ENCODE measurements at regions not wholly inside any gene's neighbourhood (a gene's known extent, or its start where the extent isn't known, plus 50 kb on each side); places are given as distances from the start of the nearest gene placed in this dataset.

- DNase-seq: no peak
Measured at GRCh38 chr3:25119682-25120081, 308.4 kb upstream of the RARB start.

- no peak for DNase-seq
Measured at GRCh38 chr3:25120665-25121064, 307.4 kb upstream of the RARB start.

- DNase-seq: no peak
Measured at GRCh38 chr3:25125201-25125600, 302.9 kb upstream of the RARB start.

- DNase-seq: no peak
Measured at GRCh38 chr3:25128735-25129134, 299.3 kb upstream of the RARB start.

GRCh38 chr3:25130724-25131520 is 297.1 kb upstream of the RARB start:
- no peak for DNase-seq

GRCh38 chr3:25133588-25133987 is 294.5 kb upstream of the RARB start:
- no peak for DNase-seq

- DNase-seq: no peak
Measured at GRCh38 chr3:25137606-25138005, 290.5 kb upstream of the RARB start.

- DNase-seq: no peak
Measured at GRCh38 chr3:25139267-25139666, 288.8 kb upstream of the RARB start.

GRCh38 chr3:25142609-25143355 is 285.3 kb upstream of the RARB start:
- DNase-seq: no peak

GRCh38 chr3:25143356-25144025 is 284.6 kb upstream of the RARB start:
- DNase-seq: no peak

- DNase-seq: no peak
Measured at GRCh38 chr3:25144430-25144829, 283.6 kb upstream of the RARB start.

- no peak for DNase-seq
Measured at GRCh38 chr3:25145176-25145575, 282.9 kb upstream of the RARB start.

GRCh38 chr3:25150199-25150598 is 277.9 kb upstream of the RARB start:
- no peak for DNase-seq

GRCh38 chr3:25151281-25151902 is 276.7 kb upstream of the RARB start:
- no peak for DNase-seq

GRCh38 chr3:25151903-25152295 is 276.2 kb upstream of the RARB start:
- no peak for DNase-seq

- DNase-seq: no peak
Measured at GRCh38 chr3:25153136-25153535, 274.9 kb upstream of the RARB start.

GRCh38 chr3:25153561-25153960 is 274.5 kb upstream of the RARB start:
- no peak for DNase-seq

- no peak for DNase-seq
Measured at GRCh38 chr3:25155652-25156471, 272.2 kb upstream of the RARB start.

GRCh38 chr3:25156626-25157025 is 271.4 kb upstream of the RARB start:
- no peak for DNase-seq

- DNase-seq: no peak
Measured at GRCh38 chr3:25165306-25165705, 262.8 kb upstream of the RARB start.

GRCh38 chr3:25166016-25166415 is 262.0 kb upstream of the RARB start:
- no peak for DNase-seq

- no peak for DNase-seq
Measured at GRCh38 chr3:25169151-25169550, 258.9 kb upstream of the RARB start.

- no peak for DNase-seq
Measured at GRCh38 chr3:25170021-25170420, 258.0 kb upstream of the RARB start.
